Iris pigment epithelial cell (primary cell): ENCODE measurements at regions not wholly inside any gene's neighbourhood (a gene's known extent, or its start where the extent isn't known, plus 50 kb on each side); places are given as distances from the start of the nearest gene placed in this dataset.

Experiments used
- DNase-seq: peaks from one replicate; pipeline ENCODE4 v3.0.0-alpha.2; 2011; ENCODE audit warnings: low read depth

GRCh38 chrX:69305333-69306062 is 140.2 kb upstream of the PJA1 start:
- no peak for DNase-seq

GRCh38 chrX:69303231-69303630 is 138.0 kb upstream of the PJA1 start:
- peak; percentile 9 for DNase-seq

- no peak for DNase-seq
Observed at GRCh38 chrX:69299951-69300714, 134.9 kb upstream of the PJA1 start.

DNA sequence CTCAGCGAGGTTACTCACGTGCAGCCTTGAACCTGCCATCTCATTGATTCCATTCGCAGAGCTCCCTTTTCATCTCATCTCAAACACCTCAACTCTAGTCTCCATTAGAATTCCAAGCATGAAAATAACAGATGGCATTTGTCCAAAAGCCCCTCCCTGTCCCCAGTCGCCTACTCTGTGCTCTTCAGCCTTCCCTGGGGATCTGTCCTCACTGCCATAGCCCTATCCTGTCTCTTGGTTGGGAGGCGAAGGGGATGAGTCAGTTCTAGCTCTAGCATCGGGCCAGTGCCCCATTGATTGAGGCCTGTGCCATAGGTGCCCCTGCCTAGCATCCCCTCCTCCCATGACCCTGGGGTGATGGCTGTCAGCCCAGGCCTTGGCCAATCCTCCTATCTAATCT is 134.0 kb upstream of the PJA1 start:
- no peak for DNase-seq

DNA sequence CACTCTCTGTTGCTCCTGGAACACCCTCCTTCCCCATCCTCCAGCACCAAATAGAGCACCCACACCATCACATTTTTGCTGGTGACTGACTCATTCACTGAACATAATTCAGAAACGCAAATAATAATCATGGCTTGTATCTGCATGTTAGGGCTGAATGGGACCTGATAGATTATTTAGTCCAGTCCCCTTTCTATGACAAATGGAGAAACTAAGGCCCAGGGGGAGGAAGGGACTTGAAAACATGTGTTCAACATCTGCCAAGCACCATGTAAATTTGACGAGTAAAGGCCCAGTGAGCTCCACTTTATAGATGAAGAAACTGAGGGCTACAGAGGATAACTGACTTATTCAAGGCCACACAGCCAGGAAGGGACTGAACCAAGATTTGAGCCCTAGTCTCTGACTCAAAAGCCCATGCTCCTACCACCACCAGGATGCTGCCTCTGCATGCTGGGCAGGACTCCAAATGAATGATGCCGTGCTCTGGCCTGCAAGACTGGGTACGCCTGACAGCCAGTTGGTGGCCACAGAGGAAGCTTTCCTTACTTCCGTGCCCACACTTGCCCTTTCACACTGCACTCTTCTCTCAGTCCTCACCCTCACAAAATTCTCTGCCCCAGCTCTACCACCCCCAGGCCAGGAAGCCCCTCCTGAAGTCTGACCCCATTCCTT is 133.3 kb upstream of the PJA1 start:
- DNase-seq: peak; percentile 22

DNA sequence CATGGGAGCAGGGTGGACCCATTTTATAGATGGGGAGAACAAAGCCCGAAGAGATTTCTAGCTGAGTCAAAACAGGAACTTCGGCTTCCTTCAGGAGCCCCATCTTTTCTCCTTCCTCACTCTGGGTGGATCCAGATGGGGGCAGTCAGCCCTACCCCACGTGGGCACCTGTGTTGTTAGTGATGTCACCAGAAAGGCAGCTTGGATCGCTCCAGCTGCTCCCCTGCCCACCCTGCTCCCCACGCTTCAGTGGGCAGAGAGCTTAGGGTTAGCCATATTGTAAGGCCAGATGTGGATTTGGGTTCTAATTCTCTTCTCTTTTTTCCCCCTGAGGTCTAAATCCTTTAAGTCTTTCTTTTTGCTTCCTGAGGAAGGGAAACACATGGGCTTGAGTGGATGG is 132.3 kb upstream of the PJA1 start:
- no peak for DNase-seq

DNA sequence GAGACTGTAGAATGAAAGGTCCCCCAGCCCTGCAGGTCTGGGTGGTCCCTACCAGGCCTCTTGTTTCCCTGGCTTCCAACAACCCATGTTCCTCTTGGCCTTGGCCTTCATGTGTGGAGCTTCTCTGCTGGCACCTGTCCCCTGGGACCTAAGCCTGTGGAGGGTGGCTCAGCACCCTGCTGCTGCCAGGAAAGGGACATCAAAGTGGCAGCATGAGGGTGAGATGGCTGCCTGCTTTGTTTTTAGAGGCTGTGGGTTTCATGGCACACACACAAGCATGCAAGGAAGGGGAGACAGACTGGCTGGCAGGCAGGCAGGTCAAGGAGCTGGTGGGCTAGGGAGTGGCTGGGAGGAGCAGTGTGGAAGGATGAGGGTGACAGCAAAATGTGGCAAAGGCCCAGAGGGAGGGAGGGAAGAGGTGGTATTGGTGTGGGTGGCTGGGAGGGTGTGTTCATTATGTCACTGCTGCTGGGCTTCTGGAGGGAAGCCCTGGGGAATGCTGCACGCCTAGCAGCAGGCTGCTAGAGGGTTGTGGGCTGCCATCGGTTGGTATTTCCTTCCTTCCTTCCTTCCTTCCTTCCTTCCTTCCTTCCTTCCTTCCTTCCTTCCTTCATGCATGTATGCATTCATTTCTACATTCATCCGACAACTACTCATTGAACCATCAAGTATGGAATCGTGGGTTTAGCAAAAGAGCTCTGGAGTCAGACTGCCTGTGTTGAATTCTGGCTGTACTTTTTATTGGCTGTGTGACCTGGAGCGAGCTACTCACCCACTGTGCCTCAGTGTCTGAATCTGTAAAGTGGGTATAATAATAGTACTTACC is 128.7 kb upstream of the PJA1 start:
- DNase-seq: no peak

DNA sequence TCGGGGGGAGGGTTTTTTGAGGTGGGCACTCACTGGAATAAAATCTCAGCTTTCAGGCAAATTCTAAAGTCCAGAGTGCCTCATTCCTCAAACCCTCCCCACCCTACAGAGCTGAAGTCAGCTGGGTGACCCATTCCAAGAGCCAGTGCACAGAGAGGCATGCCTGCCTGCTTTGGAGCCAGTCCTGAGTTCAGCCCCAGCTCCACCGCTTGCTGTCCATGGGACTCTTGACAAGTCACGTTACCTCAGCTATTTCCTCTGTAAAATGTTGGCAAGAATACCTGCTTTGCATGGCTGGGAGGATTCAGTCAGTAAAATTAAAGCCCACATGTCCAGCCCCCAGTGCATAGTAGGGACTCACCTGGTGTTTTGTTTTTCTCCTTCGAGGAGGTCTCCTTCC is 125.9 kb upstream of the PJA1 start:
- no peak for DNase-seq

GRCh38 chrX:69290292-69290691 is 125.0 kb upstream of the PJA1 start:
- no peak for DNase-seq

- no peak for DNase-seq
Observed at GRCh38 chrX:69289793-69290123, 124.5 kb upstream of the PJA1 start.

DNA sequence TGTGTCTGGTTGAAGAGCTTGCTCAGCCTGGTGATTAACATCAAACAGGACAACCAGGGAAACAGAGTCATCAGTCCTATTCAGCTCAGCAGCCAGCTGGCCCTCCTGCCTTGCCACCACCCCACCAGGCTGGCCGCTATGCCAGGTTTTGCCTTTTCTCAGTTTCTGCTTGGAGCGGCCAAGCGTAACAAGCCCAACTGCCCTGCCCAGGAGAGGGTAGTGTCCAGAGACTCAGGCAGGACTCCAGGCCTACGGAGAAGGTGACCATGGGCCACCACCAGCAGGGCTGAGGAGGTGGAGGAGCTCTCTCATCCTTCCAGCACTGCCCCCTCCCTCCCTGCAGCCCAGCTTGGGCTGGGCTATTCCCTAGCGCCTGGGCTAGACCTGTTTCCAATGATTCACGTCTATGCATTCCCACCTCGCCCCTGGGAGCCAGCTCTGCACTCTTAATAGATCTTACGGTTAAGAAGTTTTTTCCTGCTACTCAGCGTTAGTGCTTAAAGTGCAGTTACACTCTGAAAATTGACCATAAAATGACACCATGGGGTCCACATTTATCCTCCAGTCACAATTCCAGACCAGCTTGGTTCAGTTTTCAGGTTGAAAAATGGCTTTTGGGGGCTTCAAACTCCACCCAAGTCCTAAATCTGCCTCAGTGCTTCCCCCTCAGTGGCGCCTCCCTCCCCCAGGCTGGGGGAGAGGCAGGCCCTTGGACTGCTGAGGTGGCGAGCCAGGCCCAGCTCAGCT is 124.0 kb upstream of the PJA1 start:
- no peak for DNase-seq

- no peak for DNase-seq
Observed at GRCh38 chrX:69287095-69287494, 121.8 kb upstream of the PJA1 start.

DNA sequence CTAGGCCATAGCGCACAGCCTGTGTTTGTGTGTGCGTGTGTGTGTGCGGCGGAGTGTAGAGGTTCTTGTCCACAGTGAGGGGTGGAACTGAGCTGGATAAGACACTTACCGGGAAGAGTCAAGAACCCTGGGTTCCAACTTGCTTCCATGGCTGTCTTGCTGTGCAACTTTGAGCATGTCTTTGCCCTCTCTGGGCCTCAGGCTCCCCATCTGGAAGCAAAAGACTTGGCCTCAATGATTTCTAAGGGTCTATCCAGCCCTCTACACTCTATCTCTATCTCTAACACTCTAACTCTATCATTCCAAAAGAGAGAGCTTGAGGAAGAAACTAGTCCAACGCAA is 121.3 kb upstream of the PJA1 start:
- no peak for DNase-seq

- peak; percentile 8 for DNase-seq
Observed at GRCh38 chrX:69285881-69286564, 120.8 kb upstream of the PJA1 start.

GRCh38 chrX:69285401-69285877 is 120.2 kb upstream of the PJA1 start:
- DNase-seq: no peak

DNA sequence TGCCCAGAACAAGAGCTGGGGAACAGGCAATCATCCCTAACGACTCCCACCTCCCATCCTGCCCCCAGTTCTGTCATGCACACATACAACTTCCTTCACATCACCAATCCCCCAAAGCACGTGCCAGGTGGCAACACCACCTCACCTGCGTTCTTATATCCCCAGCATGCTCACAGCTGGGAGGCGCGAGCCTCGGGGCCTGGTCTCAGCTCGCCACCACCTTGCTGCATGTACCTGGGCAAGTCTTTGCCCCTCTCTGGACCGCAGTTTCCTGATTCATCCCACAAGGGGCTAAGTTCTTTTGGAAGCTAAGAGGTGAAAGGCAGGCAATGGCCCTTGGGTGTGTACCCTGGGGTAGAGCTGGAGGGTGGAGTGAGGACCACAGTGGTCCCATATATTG is 119.2 kb upstream of the PJA1 start:
- DNase-seq: no peak

- DNase-seq: no peak
Observed at GRCh38 chrX:69282893-69283690, 117.8 kb upstream of the PJA1 start.

- no peak for DNase-seq
Observed at GRCh38 chrX:69280933-69281332, 115.7 kb upstream of the PJA1 start.

DNA sequence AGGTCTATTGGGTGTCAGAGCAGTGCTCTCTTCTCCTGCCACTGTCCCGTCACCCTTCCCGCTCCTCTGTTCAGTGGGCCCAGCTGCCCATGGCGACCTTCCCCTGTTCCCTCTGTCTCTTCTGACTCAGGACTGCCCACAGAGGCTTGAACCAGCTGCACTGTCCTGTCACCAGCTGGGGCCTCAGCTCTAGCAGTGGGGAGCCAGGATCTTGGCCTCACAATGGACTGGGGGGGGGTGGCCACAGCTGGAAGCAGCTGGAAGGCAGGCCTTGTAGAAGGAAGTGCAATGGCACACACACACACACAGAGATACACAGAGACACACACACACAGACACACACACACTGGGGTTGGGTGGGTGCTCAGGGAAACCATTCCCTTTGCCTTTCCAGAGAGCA is 114.0 kb upstream of the PJA1 start:
- no peak for DNase-seq

GRCh38 chrX:69278031-69278687 is 112.9 kb upstream of the PJA1 start:
- no peak for DNase-seq
